HG03442 (cell line): ENCODE measurements at regions not wholly inside any gene's neighbourhood (a gene's known extent, or its start where the extent isn't known, plus 50 kb on each side); places are given as distances from the start of the nearest gene placed in this dataset.

ENCODE experiments used
- ATAC-seq: cut with Tn5 transposase; IDR thresholded peaks from one replicate; pipeline ENCODE4 v1.9.1; 2021; ENCODE audit warnings: mild to moderate bottlenecking, moderate library complexity; ENCODE audit not compliant: unreplicated experiment

DNA sequence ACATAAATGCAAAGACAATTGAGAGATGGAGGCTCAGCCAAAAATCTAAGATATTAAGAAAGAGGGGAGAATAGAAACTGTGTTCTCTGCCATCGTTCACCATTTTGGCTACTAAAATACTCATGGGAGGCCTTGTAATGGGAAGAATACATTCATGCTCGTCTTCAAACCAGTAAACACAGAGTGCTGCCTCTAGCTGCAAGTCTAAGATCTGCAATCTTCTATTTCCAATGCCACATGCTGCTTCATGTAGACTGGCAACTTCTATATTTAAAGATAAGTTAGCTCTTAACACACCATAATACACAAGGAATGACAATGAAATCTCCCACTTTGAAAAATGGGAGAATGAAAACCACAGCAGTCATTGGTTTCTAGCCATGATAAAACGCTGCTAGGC, 387.3 kb downstream of the HS3ST3B1 start:
- no peak for ATAC-seq

DNA sequence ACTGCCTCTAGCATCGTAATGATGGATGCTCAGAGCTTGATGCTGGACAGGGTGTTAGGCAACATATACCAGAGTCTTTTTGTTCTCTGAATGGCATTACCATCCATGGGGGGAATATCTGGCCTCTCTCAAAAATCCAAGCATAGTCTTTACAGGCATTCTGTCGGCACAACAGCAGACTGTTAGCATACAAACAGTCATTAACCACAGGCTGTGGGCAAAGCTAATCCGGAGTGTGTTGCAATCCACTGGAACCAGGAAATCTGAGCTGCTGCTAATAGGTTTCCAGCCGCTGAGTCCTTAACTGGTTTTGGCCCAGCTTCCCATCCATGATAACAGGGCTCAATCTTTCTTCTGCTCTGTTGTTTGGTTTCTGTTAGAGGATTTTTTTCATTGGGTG, 371.9 kb downstream of the HS3ST3B1 start:
- no peak for ATAC-seq

DNA sequence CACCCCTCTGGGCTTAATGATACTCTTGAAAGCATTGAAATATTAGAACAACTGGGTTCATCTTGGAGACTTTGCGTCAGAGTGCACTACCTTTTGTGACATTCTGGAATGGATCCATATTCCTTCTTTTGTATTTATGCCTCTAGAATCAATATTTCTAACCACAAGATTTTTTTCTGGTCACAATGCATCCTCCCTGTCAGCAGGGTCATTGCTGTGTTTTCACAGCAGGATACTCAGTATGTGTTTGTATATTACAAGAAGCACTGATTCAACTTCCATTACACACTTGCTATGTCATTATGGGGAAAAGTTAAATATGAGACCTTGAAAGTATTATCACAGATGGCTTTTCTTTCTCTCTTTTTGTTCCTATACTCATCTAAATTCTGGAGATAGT, 370.0 kb downstream of the HS3ST3B1 start:
- no peak for ATAC-seq

DNA sequence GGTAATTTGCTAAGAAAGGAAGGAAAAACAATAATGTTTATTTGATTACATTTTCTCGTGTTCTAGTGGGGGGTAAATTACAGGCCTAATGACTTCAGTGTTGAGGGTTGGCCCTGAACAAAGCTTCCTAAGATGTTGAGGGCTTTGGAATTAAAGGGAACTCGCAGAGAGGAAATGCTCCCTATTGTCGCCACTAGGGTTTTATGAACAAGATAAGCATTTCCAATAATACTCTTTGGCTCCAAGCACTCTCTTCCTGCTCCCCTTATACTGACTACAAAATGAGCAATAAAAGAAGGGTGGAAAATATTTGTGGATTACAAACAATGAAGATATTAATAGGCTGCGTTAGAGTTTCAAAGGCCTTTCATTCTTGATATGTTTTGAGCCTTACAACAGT, 363.6 kb downstream of the HS3ST3B1 start:
- ATAC-seq = no peak

DNA sequence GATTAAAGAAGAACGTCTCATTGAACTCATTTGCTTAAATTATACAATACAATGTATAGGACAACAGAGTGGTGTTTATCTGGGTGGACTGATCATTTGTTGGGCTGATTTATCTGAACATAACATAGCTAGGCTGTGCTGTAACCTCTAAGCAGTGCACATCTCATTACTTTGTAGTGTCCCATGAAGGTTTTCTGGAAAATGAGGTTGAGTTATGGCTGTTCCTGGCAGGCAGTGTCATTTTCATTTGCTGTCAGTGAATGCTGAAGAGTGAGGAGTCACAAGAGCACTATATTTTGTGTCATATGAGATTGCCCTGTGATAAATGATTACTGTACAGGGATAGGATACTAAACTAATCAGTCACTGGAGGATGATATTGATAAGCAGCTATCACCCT, 340.2 kb downstream of the HS3ST3B1 start:
- ATAC-seq = no peak

DNA sequence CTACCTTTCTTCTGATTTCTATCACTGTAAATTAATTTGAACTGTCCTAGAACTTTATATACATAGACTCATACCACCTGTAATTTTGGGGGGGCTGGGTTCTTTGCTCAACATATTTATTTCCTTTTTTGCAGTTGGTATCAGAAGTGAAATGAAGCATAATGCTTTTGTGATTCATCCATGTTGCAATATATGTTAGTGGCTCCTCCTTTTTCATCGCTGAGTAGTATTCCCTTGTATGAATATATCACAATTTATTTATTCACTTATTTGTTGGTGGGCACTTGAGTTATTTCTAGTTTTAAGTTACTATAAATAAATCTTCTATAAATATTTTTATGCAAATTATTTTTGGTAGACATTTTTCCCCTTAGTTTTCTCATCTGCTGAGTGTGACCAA, 336.4 kb downstream of the HS3ST3B1 start:
- no peak for ATAC-seq

DNA sequence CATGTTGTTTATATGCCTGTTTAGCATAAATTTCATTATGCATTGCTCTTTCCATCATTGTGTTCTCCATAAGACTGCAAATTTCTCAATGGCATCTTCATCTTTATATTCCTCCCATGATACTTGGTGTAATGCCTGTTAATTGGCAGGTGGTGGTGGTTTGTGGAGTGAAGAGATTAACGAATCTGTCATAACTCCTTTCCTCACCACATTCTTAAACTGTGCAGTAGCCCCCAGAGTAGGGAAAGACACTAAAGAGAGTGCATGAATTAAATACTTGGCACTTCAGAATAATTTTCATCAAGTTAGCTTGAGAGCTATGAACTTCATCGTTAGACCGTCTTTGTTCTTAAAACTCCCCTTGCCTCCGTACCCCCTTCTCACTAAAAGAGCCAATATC, 329.7 kb downstream of the HS3ST3B1 start:
- no peak for ATAC-seq

DNA sequence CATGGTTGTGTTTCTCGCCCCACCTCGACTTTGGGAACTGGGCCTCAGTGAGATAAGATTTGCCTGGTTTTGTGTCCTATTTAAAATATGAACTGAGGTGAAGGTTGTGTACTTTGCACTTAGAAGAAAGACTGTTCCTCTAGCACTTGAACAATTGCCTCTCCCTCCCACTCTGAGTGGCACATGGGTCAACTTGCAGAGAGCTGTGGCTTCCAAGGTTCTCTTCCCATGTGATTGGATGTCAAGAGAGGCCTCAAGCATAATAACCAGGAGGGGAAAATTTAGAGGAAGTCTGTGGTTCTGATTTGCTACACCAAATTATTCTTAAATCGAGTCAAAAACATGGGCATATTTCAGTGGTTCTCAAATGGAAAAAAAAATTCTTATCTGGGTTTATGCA, 329.2 kb downstream of the HS3ST3B1 start:
- no peak for ATAC-seq

DNA sequence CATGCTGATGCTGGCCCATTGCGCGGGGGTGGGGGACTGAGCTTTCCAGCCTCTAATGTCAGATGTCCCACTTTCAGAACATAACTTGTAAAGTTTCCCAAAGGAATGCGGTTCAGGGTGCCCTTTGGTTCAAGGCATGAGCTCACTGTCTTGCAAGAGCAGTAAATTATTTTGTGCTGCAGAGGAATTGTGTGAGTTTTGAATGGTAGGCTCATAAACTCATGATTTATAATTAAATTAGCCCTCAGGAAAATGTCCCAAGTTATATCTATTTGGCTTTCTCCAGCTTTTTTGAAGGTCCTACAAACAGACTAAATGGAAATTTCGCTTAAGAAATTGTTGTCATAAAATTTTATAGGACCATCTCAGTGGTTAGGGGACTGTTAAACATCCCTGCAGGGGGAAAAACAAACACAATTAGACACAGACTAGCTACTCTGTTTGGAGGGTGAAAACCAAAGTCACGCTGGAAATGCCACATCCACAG, 321.8 kb downstream of the HS3ST3B1 start:
- no peak for ATAC-seq

DNA sequence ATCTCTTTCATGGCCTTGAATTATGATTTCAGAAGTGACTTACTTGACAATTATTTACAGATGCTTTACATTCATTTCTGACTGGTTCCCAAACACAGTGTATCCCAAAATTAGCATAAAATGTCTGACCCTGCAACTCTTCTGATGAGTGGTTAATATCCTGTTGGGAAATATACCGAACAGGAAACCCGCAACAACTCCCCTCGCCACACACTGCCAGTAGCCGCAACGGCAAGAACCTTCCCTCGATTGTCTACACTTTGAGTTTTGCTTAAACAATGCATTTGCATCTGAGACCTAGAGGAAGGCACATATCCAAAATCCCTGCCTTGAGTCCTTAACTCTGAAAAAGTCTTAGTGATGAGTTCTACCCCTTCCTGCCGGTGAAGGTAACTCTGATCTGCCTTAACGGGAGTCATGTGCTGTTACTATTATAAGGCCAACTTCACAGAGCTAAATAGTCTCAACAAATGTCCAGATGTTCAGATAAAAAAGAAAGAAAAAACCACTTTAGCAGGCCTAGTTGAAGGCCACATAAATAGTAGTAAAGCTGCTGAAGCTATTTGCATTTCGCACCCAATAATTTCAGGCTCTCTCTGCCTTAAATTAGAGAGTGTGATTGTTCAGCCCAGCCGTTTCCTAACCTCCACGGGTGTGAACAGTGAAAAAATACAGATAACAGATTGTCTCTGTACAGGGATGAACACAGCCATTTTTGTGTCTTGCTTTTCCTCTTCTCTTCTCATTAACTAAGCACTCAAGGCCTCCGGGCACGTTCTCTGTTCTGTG, 321.1 kb downstream of the HS3ST3B1 start:
- ATAC-seq = no peak

DNA sequence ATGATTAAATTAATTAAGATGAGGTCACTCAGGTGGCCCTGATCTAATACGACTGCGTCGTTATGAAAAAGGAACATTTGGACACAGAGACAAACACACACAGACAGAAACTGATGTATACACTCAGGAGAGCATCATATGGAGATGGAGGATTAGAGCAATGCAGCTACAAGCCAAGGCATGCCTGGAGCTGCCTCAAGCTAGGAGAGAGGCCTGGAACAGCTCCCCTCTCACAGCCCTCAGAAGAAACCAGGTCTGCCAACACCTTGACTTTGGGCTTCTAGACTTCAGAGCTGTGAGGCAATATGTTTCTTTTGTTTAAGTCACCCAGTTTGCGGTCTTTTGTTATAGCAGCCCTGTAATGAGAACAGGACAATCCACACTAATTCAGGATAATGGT, 318.9 kb downstream of the HS3ST3B1 start:
- no peak for ATAC-seq

DNA sequence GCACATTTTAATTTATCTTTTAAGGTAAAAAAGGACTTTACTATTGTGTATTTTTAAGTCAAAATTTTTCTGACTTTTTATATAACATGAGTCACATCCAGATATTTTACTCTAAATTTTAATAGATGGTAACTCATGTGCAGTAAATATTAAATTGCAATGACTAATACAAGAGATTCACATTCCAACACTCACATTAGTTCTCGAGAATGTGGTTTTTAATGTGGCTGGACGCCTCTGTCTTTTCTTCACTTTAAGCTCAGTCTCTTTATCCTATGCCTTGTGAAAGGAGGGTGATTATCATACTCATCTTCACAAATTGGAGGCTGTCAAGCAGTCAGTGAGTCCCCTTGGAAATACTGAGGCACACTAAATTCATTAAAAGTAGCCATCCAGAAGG, 315.6 kb downstream of the HS3ST3B1 start:
- ATAC-seq = no peak

DNA sequence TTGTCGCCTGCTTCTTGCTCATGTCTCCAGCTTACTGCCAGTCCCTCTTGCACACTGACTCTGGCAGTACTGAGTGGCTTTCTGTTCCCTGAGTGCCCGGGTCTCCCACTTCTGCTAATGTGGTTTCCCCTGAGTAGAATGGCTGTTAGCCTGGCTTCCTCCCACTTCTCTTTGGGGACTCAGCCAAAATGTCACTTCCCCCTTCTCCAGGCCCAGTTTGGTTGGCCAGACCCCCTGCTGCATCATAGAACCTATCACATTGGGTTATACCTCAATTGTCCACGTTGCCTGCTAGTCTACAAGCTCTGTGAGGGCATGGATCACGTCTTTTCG, 304.4 kb downstream of the HS3ST3B1 start:
- no peak for ATAC-seq

DNA sequence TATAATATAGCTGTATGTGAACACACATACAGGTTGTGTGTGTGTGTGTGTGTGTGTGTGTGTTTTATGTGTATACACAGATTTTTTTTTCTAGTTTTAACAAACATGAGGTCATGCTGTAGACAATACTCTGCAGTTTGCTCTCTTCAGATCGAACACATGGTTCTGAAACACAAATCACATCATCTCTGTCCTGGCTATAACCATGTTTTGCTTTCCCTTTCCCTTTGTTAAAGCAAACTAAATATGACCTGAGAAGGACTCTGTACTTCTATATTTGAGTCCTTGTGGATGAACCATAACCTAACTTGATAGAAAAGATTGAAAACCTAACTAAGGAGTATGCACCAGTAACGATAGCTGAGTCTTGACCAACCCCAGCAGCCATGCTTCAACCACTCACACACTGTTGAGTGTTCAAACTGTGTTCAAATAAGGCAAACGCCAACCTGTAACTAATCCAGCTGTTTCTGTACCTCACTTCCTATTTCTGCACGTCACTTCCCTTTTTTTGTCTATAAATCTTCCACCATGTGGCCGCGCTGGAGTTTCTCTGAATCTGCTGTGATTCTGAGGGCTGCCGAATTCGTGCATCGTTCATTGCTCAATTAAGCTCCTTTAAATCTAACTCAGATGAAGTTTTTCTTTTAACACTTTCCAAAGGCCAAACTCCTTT, 303.8 kb downstream of the HS3ST3B1 start:
- no peak for ATAC-seq

DNA sequence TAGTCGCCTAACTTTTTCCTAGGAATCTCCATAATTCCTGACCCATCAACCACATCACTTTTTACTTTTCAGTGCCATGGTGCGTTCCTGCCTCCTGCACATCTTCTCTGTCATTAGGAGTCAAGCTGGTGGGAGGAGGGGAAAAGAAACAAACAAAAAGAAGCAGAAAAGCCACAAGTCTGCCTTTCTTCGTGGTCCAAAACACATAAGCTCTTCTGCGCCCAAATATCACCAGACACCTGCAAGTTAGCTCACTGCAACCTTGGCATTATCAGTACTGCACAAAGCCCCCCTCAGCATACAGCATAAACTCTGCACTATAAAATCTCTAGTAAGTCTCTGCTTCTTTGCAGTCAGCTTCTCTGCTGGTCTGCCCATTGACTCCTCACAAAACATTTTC, 295.3 kb downstream of the HS3ST3B1 start:
- ATAC-seq = no peak

DNA sequence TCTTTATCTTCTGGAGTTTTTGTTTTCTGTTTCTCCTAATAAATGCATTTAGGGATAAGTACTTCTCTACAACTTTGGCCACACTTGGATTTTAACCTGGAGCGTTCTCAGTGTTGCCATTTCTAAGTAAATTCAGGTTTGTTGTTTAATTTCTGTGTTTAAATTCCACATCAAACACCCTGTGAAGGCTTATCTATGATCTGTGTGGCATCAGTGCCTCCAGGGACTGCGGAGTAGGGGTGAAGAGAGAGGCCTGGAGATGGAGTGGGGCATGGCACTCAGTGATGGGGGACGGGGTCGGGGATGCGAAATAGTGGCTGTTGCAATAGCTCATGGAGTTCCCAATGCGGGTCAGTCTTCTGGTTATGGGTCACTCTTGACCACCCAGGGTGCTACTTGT, 294.8 kb downstream of the HS3ST3B1 start:
- no peak for ATAC-seq

DNA sequence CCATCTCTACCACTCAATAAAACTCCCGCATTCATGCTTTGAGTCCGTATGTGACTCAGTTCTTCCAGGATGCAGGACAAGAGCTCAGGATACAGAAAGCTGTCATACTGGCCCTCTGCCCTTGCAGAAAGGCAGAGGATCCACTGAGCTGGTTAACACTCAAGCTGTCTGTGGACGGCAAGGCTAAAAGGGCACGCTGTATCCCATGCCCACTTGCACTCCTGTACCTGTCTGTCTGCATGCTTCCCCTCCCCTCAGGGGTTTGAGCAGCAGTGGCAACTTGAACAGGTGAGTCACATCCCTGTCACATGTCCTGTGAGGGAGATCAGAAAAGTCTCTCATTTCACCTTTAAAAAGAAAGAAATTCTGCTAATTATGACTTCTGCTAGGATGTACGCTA, 293.8 kb downstream of the HS3ST3B1 start:
- ATAC-seq = no peak

DNA sequence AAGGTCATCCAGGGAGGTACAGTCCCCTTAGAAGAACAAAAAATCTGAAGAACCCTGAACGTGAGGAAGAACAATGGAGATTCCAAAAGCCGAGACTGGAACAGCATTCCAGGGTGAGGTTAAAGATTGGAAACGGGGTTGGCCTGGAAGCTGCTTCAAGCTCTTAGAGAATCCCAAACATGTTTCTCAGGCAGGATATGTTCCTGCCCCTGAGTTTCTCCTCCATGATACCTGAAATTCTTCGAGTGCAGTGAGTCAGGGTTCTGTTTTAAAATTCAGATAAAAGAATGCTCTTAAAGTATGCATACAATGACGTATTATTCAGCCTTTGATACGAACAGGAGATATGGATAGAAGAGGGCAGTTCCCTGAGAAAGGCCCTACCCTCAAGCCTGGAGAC, 293.1 kb downstream of the HS3ST3B1 start:
- no peak for ATAC-seq

DNA sequence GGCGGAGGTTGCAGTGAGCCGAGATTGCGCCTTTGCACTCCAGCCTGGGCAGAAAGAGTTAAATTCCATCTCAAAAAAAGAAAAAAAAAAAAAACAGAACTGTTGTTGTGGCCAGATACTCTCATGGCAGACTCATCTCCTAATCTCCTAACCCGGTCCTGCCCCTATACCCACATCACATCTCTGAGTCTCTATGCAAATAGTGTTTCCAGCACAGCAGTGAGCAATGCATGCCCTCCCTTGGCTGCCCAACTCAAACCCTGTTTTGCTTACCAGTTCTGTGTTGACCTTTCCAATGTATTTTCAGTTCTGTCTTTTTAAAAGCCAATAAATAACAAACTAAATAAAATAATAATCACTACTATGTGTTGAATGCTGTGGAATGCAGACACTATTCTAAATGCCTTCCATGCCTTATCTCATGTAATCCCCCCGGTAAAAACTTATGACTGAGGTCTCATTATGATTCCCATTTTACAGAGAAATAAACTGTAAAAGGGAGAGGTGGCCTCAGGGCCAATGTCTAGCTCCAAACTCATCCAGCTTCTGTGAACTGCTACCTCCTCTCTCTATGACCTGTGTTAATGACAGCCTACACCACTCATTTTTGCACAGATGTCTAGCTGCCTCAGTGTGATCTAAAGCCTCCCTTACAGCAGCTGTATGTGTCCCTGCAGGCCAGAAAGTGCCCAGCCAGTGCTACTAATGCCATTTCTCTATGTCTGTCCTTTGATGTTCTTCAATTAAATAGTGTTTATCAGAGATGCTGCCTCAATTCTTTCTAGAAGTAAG, 289.8 kb downstream of the HS3ST3B1 start:
- no peak for ATAC-seq

DNA sequence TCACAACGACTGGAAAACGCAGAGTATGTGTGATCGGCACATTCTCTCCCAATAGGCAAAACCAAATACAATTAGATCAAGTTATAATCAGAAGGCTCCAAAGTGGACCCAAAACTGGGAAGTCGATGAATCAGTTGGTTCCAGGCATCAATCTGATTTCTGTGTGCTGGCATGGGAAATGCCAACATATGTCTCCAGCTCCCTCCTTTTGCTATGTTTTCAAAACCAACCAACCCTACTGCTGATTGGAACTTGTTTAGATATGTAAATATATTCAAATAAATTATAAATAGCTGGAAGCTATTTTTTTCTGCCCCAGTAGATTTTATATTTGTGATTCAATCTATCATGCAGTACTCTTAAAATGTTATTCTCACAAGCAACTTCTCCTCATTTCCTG, 284.2 kb downstream of the HS3ST3B1 start:
- no peak for ATAC-seq

DNA sequence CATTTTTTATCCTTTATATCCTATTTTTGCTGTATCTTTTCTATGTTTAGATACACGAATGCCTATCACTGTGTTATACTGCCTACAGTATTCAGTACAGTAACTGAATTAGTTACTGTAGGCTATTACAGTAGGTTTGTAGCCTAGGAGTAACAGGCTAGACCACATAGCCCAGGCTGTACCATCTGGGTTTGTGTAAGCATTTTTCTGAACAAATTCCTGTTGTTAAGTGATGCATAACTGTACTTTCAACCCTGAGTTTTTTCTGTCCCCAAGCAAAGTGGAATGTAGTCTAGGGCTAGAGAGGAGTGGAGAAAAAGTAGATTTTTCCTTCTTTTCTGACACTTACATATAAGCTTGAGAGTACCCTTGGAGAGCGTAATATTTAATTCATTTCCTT, 282.1 kb downstream of the HS3ST3B1 start:
- ATAC-seq = no peak
